Activated CD4-positive, alpha-beta memory T cell treated with anti-CD3 and anti-CD28 coated beads for 36 hours (primary cell): ENCODE measurements at regions not wholly inside any gene's neighbourhood (a gene's known extent, or its start where the extent isn't known, plus 50 kb on each side); places are given as distances from the start of the nearest gene placed in this dataset.

Experiments used
- CTCF ChIA-PET: fragments of 350-600 bp; sonication (Branson Sonifier 250); formaldehyde crosslinking; loops from one replicate; lab custom pipeline; 2021; ENCODE audit warnings: antibody characterized with exemption, inconsistent platforms; lab: Charles Lee
- POLR2A ChIA-PET: fragments of 350-600 bp; sonication (Branson Sonifier 250); formaldehyde crosslinking; loops from one replicate; lab custom pipeline; 2021; ENCODE audit warnings: antibody characterized with exemption; lab: Charles Lee
- DNase-seq: peaks from one replicate; pipeline ENCODE4 v3.0.0-alpha.2; 2020
- H3K27ac Mint-ChIP-seq: one replicate; pipeline ENCODE4 v1.8.0; 2021; ENCODE audit warnings: mixed read lengths
- H3K27me3 Mint-ChIP-seq: one replicate; pipeline ENCODE4 v1.8.0; 2021; ENCODE audit warnings: mixed read lengths
- H3K36me3 Mint-ChIP-seq: one replicate; pipeline ENCODE4 v1.8.0; 2021; ENCODE audit warnings: mixed read lengths
- H3K4me1 Mint-ChIP-seq: one replicate; pipeline ENCODE4 v1.8.0; 2021; ENCODE audit warnings: low read depth, mixed read lengths
- H3K4me3 Mint-ChIP-seq: one replicate; pipeline ENCODE4 v1.8.0; 2021; ENCODE audit warnings: mild to moderate bottlenecking, mixed read lengths
- H3K9me3 Mint-ChIP-seq: one replicate; pipeline ENCODE4 v1.8.0; 2021; ENCODE audit warnings: mixed read lengths
- intact Hi-C: fragments of 100-400 bp; cut with micrococcal nuclease; formaldehyde crosslinking; loops from one replicate; pipeline ENCODE4 v1.15.1; 2023

- H3K27ac Mint-ChIP-seq = no peak overlapping the region
- H3K27me3 Mint-ChIP-seq = no peaks in the 10 kb centered on the region
- no peak overlapping the region for H3K4me3 Mint-ChIP-seq
- ChIA-PET POLR2A (no interaction called here), CTCF (no interaction called here)
- no peaks in the 10 kb centered on the region for H3K4me1 Mint-ChIP-seq
- no peak for DNase-seq
- H3K36me3 Mint-ChIP-seq = no peaks in the 10 kb centered on the region
- intact Hi-C loops = no loop called here
- H3K9me3 Mint-ChIP-seq = no peaks in the 10 kb centered on the region
Observed at GRCh38 chr10:128386816-128387604, 260.8 kb upstream of the MKI67 start.

GRCh38 chr10:128390596-128390995, 264.4 kb upstream of the MKI67 start:
- no peaks in the 10 kb centered on the region for H3K4me1 Mint-ChIP-seq
- H3K27ac Mint-ChIP-seq = no peak overlapping the region
- intact Hi-C loops = no loop called here
- no peaks in the 10 kb centered on the region for H3K9me3 Mint-ChIP-seq
- no peak for DNase-seq
- no peaks in the 10 kb centered on the region for H3K36me3 Mint-ChIP-seq
- CTCF ChIA-PET = no interaction called here
- H3K27me3 Mint-ChIP-seq = no peaks in the 10 kb centered on the region
- POLR2A ChIA-PET = no interaction called here
- no peak overlapping the region for H3K4me3 Mint-ChIP-seq

GRCh38 chr10:128393546-128393945, 267.3 kb upstream of the MKI67 start:
- Mint-ChIP-seq H3K36me3 (no peaks in the 10 kb centered on the region), H3K4me3 (no peak overlapping the region), H3K9me3 (no peaks in the 10 kb centered on the region), H3K27ac (no peak overlapping the region), H3K27me3 (no peaks in the 10 kb centered on the region), H3K4me1 (no peaks in the 10 kb centered on the region)
- CTCF ChIA-PET = no interaction called here
- POLR2A ChIA-PET = no interaction called here
- DNase-seq = no peak
- intact Hi-C loops = no loop called here

- no peak for DNase-seq
- CTCF ChIA-PET = no interaction called here
- Mint-ChIP-seq H3K9me3 (peaks cover 8% of the 10 kb centered on the region), H3K27me3 (no peaks in the 10 kb centered on the region), H3K4me3 (no peak overlapping the region), H3K27ac (no peak overlapping the region), H3K36me3 (no peaks in the 10 kb centered on the region), H3K4me1 (no peaks in the 10 kb centered on the region)
- POLR2A ChIA-PET = no interaction called here
- intact Hi-C loops = no loop called here
Observed at GRCh38 chr10:128398118-128398517, 271.9 kb upstream of the MKI67 start.

GRCh38 chr10:128398999-128399398, 272.8 kb upstream of the MKI67 start:
- POLR2A ChIA-PET = no interaction called here

GRCh38 chr10:128400564-128400963, 274.3 kb upstream of the MKI67 start:
- intact Hi-C loops = no loop called here
- H3K9me3 Mint-ChIP-seq = peaks cover 8% of the 10 kb centered on the region
- no peak overlapping the region for H3K4me3 Mint-ChIP-seq
- H3K36me3 Mint-ChIP-seq = no peaks in the 10 kb centered on the region
- no peaks in the 10 kb centered on the region for H3K4me1 Mint-ChIP-seq
- CTCF ChIA-PET = no interaction called here
- DNase-seq = no peak
- POLR2A ChIA-PET = no interaction called here
- no peak overlapping the region for H3K27ac Mint-ChIP-seq
- no peaks in the 10 kb centered on the region for H3K27me3 Mint-ChIP-seq

More at GRCh38 chr10:128398999-128399398, 272.8 kb upstream of the MKI67 start:
- Mint-ChIP-seq H3K27me3 (no peaks in the 10 kb centered on the region), H3K4me3 (no peak overlapping the region), H3K36me3 (no peaks in the 10 kb centered on the region), H3K4me1 (no peaks in the 10 kb centered on the region), H3K27ac (no peak overlapping the region), H3K9me3 (peaks cover 8% of the 10 kb centered on the region)
- no peak for DNase-seq
- CTCF ChIA-PET = no interaction called here
- intact Hi-C loops = no loop called here

GRCh38 chr10:128405450-128405849, 279.2 kb upstream of the MKI67 start:
- Mint-ChIP-seq H3K4me1 (no peaks in the 10 kb centered on the region), H3K27ac (no peak overlapping the region), H3K36me3 (no peaks in the 10 kb centered on the region), H3K27me3 (no peaks in the 10 kb centered on the region), H3K4me3 (no peak overlapping the region), H3K9me3 (peaks cover 8% of the 10 kb centered on the region)
- ChIA-PET CTCF (no interaction called here), POLR2A (no interaction called here)
- intact Hi-C loops = no loop called here
- no peak for DNase-seq

GRCh38 chr10:128411643-128412042, 285.4 kb upstream of the MKI67 start:
- H3K4me1 Mint-ChIP-seq = no peaks in the 10 kb centered on the region
- H3K9me3 Mint-ChIP-seq = no peaks in the 10 kb centered on the region
- H3K4me3 Mint-ChIP-seq = no peak overlapping the region
- POLR2A ChIA-PET = no interaction called here
- H3K27me3 Mint-ChIP-seq = no peaks in the 10 kb centered on the region
- no peak overlapping the region for H3K27ac Mint-ChIP-seq
- intact Hi-C loops = no loop called here
- no peak for DNase-seq
- CTCF ChIA-PET = no interaction called here
- H3K36me3 Mint-ChIP-seq = no peaks in the 10 kb centered on the region

GRCh38 chr10:128414568-128414967, 288.3 kb upstream of the MKI67 start:
- no peak overlapping the region for H3K27ac Mint-ChIP-seq
- no peaks in the 10 kb centered on the region for H3K36me3 Mint-ChIP-seq
- ChIA-PET CTCF (no interaction called here), POLR2A (no interaction called here)
- intact Hi-C loops = no loop called here
- H3K27me3 Mint-ChIP-seq = no peaks in the 10 kb centered on the region
- no peak overlapping the region for H3K4me3 Mint-ChIP-seq
- no peaks in the 10 kb centered on the region for H3K9me3 Mint-ChIP-seq
- no peak for DNase-seq
- no peaks in the 10 kb centered on the region for H3K4me1 Mint-ChIP-seq

GRCh38 chr10:128416231-128416630, 290.0 kb upstream of the MKI67 start:
- H3K36me3 Mint-ChIP-seq = no peaks in the 10 kb centered on the region
- no peaks in the 10 kb centered on the region for H3K9me3 Mint-ChIP-seq
- DNase-seq = no peak
- intact Hi-C loops = no loop called here
- no peaks in the 10 kb centered on the region for H3K4me1 Mint-ChIP-seq
- no peaks in the 10 kb centered on the region for H3K27me3 Mint-ChIP-seq
- no peak overlapping the region for H3K4me3 Mint-ChIP-seq
- ChIA-PET POLR2A (no interaction called here), CTCF (no interaction called here)
- H3K27ac Mint-ChIP-seq = no peak overlapping the region

GRCh38 chr10:128417826-128418225, 291.6 kb upstream of the MKI67 start:
- DNase-seq = no peak
- no peak overlapping the region for H3K4me3 Mint-ChIP-seq
- H3K4me1 Mint-ChIP-seq = no peaks in the 10 kb centered on the region
- intact Hi-C loops = no loop called here
- H3K27me3 Mint-ChIP-seq = no peaks in the 10 kb centered on the region
- ChIA-PET POLR2A (no interaction called here), CTCF (no interaction called here)
- H3K36me3 Mint-ChIP-seq = no peaks in the 10 kb centered on the region
- H3K9me3 Mint-ChIP-seq = no peaks in the 10 kb centered on the region
- H3K27ac Mint-ChIP-seq = no peak overlapping the region

GRCh38 chr10:128418819-128419218, 292.6 kb upstream of the MKI67 start:
- H3K27ac Mint-ChIP-seq = no peak overlapping the region
- intact Hi-C loops = no loop called here
- no peaks in the 10 kb centered on the region for H3K36me3 Mint-ChIP-seq
- DNase-seq = no peak
- no peaks in the 10 kb centered on the region for H3K9me3 Mint-ChIP-seq
- H3K27me3 Mint-ChIP-seq = no peaks in the 10 kb centered on the region
- POLR2A ChIA-PET = no interaction called here
- CTCF ChIA-PET = no interaction called here
- no peak overlapping the region for H3K4me3 Mint-ChIP-seq
- no peaks in the 10 kb centered on the region for H3K4me1 Mint-ChIP-seq

GRCh38 chr10:128419466-128420019, 293.3 kb upstream of the MKI67 start:
- intact Hi-C loops = no loop called here
- POLR2A ChIA-PET = no interaction called here
- no peak for DNase-seq
- Mint-ChIP-seq H3K4me3 (no peak overlapping the region), H3K4me1 (no peaks in the 10 kb centered on the region), H3K27me3 (no peaks in the 10 kb centered on the region), H3K36me3 (no peaks in the 10 kb centered on the region), H3K9me3 (no peaks in the 10 kb centered on the region), H3K27ac (no peak overlapping the region)
- CTCF ChIA-PET = no interaction called here
